Mesothelial cell of epicardium (in vitro differentiated cells): ENCODE measurements at regions not wholly inside any gene's neighbourhood (a gene's known extent, or its start where the extent isn't known, plus 50 kb on each side); places are given as distances from the start of the nearest gene placed in this dataset.

Experiments used
- DNase-seq, 2 experiments: peaks; one replicate each; pipeline ENCODE4 v3.0.0; 2021; ENCODE audit warnings: low spot score in 2 of 2; ENCODE audit not compliant: unreplicated experiment in 2 of 2
- H3K27ac Mint-ChIP-seq: 2 replicates; pipeline ENCODE4 v1.8.0; 2021; ENCODE audit warnings: mixed read lengths
- H3K27me3 Mint-ChIP-seq: 2 replicates; pipeline ENCODE4 v1.8.0; 2021; ENCODE audit warnings: low read depth, mixed read lengths
- H3K36me3 Mint-ChIP-seq: 2 replicates; pipeline ENCODE4 v1.8.0; 2021; ENCODE audit warnings: mixed read lengths
- H3K4me1 Mint-ChIP-seq: 2 replicates; pipeline ENCODE4 v1.8.0; 2021; ENCODE audit warnings: mixed read lengths
- H3K4me3 Mint-ChIP-seq: 2 replicates; pipeline ENCODE4 v1.8.0; 2021; ENCODE audit warnings: mild to moderate bottlenecking, moderate library complexity, mixed read lengths
- H3K9me3 Mint-ChIP-seq: 2 replicates; pipeline ENCODE4 v1.8.0; 2021; ENCODE audit warnings: mixed read lengths
- TF ChIP-seq, protein P1 (sequence below): fragments of 200-600 bp; sonication (generic); IDR thresholded peaks from one replicate; pipeline ENCODE4 v1.5.0; 2021; ENCODE audit warnings: antibody characterized with exemption; ENCODE audit not compliant: unreplicated experiment

DNA sequence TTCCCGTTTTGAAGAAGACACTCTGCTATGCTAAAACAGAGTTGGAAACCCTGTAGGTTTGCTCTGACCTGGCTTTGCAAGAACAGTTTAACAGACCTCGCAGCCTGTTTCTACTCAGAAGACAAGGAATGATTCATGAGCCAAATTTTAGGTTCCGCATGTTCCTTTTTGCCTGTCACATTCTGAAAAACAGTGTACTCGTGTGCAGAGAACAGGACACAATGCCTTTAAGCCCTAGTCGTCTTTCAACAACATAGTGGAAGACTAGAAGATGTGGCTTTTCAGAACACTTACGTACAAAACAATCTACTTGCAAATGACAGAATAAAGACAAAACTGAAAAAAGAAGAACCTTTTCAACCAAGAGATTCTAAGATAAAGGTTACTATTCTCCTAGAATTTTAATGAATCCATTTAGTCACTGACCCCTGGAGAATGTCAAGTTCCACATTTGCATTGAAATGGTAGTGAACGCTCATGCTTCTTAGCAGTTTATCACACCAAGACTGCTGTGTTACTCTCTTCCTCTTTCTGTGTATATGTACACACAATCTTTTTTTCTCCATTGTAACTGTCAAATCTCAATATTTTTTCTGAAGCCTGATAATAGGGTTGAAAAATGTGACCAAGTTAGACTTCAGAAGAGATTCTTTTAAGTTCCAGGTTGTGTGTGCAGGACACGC, 220.7 kb upstream of the NRSN1 start:
- Mint-ChIP-seq H3K27me3 (no peaks in the 10 kb centered on the region), H3K27ac (no peak overlapping the region), H3K4me1 (peaks cover 14% of the 10 kb centered on the region), H3K36me3 (no peaks in the 10 kb centered on the region), H3K4me3 (no peak overlapping the region), H3K9me3 (peaks cover 25% of the 10 kb centered on the region)
- TF ChIP-seq, protein P1, sequence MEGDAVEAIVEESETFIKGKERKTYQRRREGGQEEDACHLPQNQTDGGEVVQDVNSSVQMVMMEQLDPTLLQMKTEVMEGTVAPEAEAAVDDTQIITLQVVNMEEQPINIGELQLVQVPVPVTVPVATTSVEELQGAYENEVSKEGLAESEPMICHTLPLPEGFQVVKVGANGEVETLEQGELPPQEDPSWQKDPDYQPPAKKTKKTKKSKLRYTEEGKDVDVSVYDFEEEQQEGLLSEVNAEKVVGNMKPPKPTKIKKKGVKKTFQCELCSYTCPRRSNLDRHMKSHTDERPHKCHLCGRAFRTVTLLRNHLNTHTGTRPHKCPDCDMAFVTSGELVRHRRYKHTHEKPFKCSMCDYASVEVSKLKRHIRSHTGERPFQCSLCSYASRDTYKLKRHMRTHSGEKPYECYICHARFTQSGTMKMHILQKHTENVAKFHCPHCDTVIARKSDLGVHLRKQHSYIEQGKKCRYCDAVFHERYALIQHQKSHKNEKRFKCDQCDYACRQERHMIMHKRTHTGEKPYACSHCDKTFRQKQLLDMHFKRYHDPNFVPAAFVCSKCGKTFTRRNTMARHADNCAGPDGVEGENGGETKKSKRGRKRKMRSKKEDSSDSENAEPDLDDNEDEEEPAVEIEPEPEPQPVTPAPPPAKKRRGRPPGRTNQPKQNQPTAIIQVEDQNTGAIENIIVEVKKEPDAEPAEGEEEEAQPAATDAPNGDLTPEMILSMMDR, result no peak
- no peak for DNase-seq

DNA sequence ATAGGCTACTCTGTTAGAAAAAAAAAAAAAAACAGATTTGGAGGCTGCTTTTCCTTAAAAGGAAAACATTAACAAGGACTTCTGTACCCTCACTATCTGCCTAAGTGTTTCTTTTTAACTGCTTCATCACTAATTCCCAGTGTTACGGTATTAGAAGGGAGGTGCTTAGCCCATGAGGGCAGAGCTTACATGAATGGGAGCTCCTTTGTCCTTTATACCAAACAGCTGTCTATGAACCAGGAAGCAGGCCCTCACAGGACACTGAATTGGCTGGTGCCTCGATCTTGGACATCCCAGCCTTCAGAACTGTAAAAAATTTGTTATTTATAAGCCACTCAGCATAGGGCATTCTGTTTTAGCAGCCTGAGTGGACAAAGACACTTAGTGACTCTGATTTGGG, 215.6 kb upstream of the NRSN1 start:
- peaks cover 26% of the 10 kb centered on the region for H3K9me3 Mint-ChIP-seq
- no peaks in the 10 kb centered on the region for H3K27me3 Mint-ChIP-seq
- no peak overlapping the region for H3K4me3 Mint-ChIP-seq
- H3K4me1 Mint-ChIP-seq, result peaks cover 2% of the 10 kb centered on the region
- no peak overlapping the region for H3K27ac Mint-ChIP-seq
- H3K36me3 Mint-ChIP-seq, result no peaks in the 10 kb centered on the region
- TF ChIP-seq, protein P1, result no peak
- DNase-seq, result no peak

DNA sequence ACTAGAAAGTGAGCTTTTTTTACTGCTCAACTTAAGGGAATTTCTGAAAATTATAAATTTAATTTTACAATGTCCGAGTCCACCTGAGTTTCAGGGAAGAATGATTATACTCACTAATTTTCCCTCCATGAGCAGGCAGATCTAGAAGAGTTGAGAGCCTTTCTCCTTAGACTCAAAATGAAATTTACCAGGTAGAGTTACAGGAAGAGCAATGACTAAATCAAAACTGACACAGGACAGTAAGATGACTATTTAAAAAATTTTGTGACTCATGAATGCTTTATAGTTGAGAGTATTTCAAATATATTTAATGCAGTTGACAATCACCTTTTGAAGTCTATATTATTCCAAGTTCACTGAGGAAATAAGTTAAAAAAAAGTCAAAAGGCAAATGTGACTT, 198.1 kb upstream of the NRSN1 start:
- no peaks in the 10 kb centered on the region for H3K4me1 Mint-ChIP-seq
- TF ChIP-seq, protein P1, result no peak

DNA sequence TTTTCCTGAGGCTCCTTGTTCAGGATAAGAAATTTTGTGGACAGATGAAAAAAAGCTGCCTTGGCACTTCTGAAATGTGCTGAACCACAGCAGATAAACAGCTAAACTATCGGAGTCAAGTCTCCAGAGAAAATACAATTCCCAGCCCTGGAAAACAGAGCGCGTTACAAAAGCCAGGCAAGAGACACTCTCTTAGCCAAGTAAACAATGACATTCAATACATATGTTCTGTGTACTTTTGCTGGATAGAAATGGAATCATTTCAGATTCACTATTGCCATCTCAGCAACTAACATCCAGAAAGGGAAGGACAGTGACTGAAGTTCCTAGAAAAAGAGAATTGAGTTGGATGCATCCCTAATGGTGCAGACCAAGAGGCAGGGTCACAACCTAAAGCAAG, 196.8 kb upstream of the NRSN1 start:
- no peaks in the 10 kb centered on the region for H3K27me3 Mint-ChIP-seq
- H3K4me3 Mint-ChIP-seq, result no peak overlapping the region
- DNase-seq, result no peak
- peaks cover 10% of the 10 kb centered on the region for H3K36me3 Mint-ChIP-seq
- no peak overlapping the region for H3K27ac Mint-ChIP-seq
- peaks cover 22% of the 10 kb centered on the region for H3K9me3 Mint-ChIP-seq
- H3K4me1 Mint-ChIP-seq, result no peaks in the 10 kb centered on the region
- TF ChIP-seq, protein P1, result no peak

More for the DNA sequence above, 198.1 kb upstream of the NRSN1 start:
- DNase-seq, result no peak
- H3K27ac Mint-ChIP-seq, result no peak overlapping the region
- no peaks in the 10 kb centered on the region for H3K27me3 Mint-ChIP-seq
- H3K4me3 Mint-ChIP-seq, result no peak overlapping the region
- peaks cover 12% of the 10 kb centered on the region for H3K9me3 Mint-ChIP-seq
- H3K36me3 Mint-ChIP-seq, result peaks cover 1% of the 10 kb centered on the region

DNA sequence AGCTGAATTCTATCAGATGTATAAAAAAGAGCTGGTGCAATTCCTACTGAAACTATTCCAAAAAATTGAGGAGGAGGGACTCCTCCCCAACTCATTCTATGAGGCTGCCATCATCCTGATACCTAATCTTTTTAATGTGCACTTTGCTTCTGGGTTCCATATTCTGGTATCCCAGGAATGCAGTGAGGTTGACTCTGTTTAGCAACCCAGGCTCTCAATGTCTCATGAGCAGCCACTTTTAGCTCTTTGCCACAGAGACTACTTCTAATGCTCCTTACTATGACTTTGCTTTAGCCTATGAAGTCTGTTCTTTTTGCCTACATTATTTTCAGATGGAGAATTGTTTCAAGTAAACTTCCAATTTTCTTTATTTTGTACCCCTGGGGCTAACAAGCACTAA, 185.5 kb upstream of the NRSN1 start:
- Mint-ChIP-seq H3K27me3 (no peaks in the 10 kb centered on the region), H3K4me3 (no peak overlapping the region), H3K4me1 (peaks cover 37% of the 10 kb centered on the region), H3K9me3 (peaks cover 24% of the 10 kb centered on the region), H3K36me3 (no peaks in the 10 kb centered on the region), H3K27ac (peak overlapping the region; percentile 85)
- DNase-seq, result no peak
- TF ChIP-seq, protein P1, result no peak
